ENCODE measurements at regions not wholly inside any gene's neighbourhood (a gene's known extent, or its start where the extent isn't known, plus 50 kb on each side); places are given as distances from the start of the nearest gene placed in this dataset.

- POLR2A ChIA-PET = no interaction called here
- no TSS peak for BruUV-seq (replicated peaks)
- WGBS (ENCODE audit: insufficient coverage, low coverage, missing lambda C conversion rate) = 0% methylated on average over 5 of the region's 5 CpGs
- H3K4me1 ChIP-seq (replicated peaks in 1 of 2; ENCODE audit: control insufficient read depth in 2 of 2, insufficient read depth in 2 of 2, low read length in 2 of 2) = no peaks in the 10 kb centered on the region
- H2AFZ ChIP-seq (ENCODE audit: low read depth, low read length) = no peak overlapping the region
- H3K27ac ChIP-seq (ENCODE audit: extremely low read depth, low read depth, low read length) = no peak overlapping the region
- no peaks in the 10 kb centered on the region for H3K9me3 ChIP-seq (replicated peaks; ENCODE audit: control insufficient read depth, insufficient read depth, low read depth, low read length)
- H3K79me2 ChIP-seq (ENCODE audit: control insufficient read depth, insufficient read depth, low read length) = no peaks in the 10 kb centered on the region
- no peaks in the 10 kb centered on the region for H3K9me1 ChIP-seq (ENCODE audit: control insufficient read depth, insufficient read depth, low read length)
- H3K4me2 ChIP-seq (ENCODE audit: insufficient read depth, low read length) = no peak overlapping the region
- DNase-seq (ENCODE audit: extremely low read depth in 1 of 4, low spot score in 3 of 4) (no peak), ATAC-seq (no peak), FAIRE-seq (no peak)
- TF ChIP-seq CHCHD3 (CRISPR knock-in tag; IDR thresholded peaks at IDR 0.05) (no peak), RFX1 (IDR thresholded peaks at IDR 0.05) (peak; percentile 40; the same call in 1 of the 2 replicates)
- 0 out of 5 replicates have a peak, but pooled peaks cover 0 to 4% of the 10 kb centered on the region in 2 experiments for H3K27me3 ChIP-seq (ENCODE audit: control insufficient read depth in 2 of 2, insufficient read depth in 2 of 2, low read length in 2 of 2)
- intact Hi-C loops (cut with micrococcal nuclease) (no loop called here), in situ Hi-C loops (cut with MboI) (no loop called here)
- H3K9ac ChIP-seq (ENCODE audit: insufficient read depth in 1 of 2, low read depth in 2 of 2, low read length in 2 of 2) = no peak overlapping the region
- H3K36me3 ChIP-seq (ENCODE audit: control insufficient read depth, insufficient read depth, low read length) = no peaks in the 10 kb centered on the region
- no peaks in the 10 kb centered on the region for H4K20me1 ChIP-seq (replicated peaks; ENCODE audit: control insufficient read depth, insufficient read depth, low read length)
- H3K4me3 ChIP-seq = no peak overlapping the region
- CTCF ChIA-PET (ENCODE audit: low intra/inter-chr PET ratio) = no interaction called here
Observed at GRCh38 chr15:96598514-96598913, 268.0 kb downstream of the NR2F2 start.

- DNase-seq (ENCODE audit: extremely low read depth in 1 of 4, low spot score in 3 of 4) (peak in 1 of 4 experiments; percentile 9), FAIRE-seq (no peak), ATAC-seq (no peak)
- ChIA-PET POLR2A (no interaction called here), CTCF (ENCODE audit: low intra/inter-chr PET ratio) (no interaction called here)
- peak; percentile 19; the same call in 1 of the 2 replicates for TF ChIP-seq USF2 (CRISPR knock-in tag; IDR thresholded peaks at IDR 0.05)
- no peak for TF ChIP-seq MCM2 (IDR thresholded peaks at IDR 0.05; ENCODE audit: low read depth)
- BruUV-seq (replicated peaks) = no TSS peak
- Histone ChIP-seq H3K36me3 (ENCODE audit: control insufficient read depth, insufficient read depth, low read length) (no peaks in the 10 kb centered on the region), H3K9me3 (replicated peaks; ENCODE audit: control insufficient read depth, insufficient read depth, low read depth, low read length) (no peaks in the 10 kb centered on the region), H3K4me3 (no peak overlapping the region), H3K27ac (ENCODE audit: extremely low read depth, low read depth, low read length) (no peak overlapping the region), H3K9me1 (ENCODE audit: control insufficient read depth, insufficient read depth, low read length) (no peaks in the 10 kb centered on the region), H3K79me2 (ENCODE audit: control insufficient read depth, insufficient read depth, low read length) (no peaks in the 10 kb centered on the region), H4K20me1 (replicated peaks; ENCODE audit: control insufficient read depth, insufficient read depth, low read length) (no peaks in the 10 kb centered on the region), H2AFZ (ENCODE audit: low read depth, low read length) (no peak overlapping the region), H3K4me1 (replicated peaks in 1 of 2; ENCODE audit: control insufficient read depth in 2 of 2, insufficient read depth in 2 of 2, low read length in 2 of 2) (no peaks in the 10 kb centered on the region), H3K9ac (ENCODE audit: insufficient read depth in 1 of 2, low read depth in 2 of 2, low read length in 2 of 2) (no peak overlapping the region), H3K27me3 (ENCODE audit: control insufficient read depth in 2 of 2, insufficient read depth in 2 of 2, low read length in 2 of 2) (0 out of 5 replicates have a peak, but pooled peaks cover 0 to 4% of the 10 kb centered on the region in 2 experiments), H3K4me2 (ENCODE audit: insufficient read depth, low read length) (no peak overlapping the region)
- in situ Hi-C loops (cut with MboI) (no loop called here), intact Hi-C loops (cut with micrococcal nuclease) (no loop called here)
- 0% methylated on average over 3 of the region's 3 CpGs for WGBS (ENCODE audit: insufficient coverage, low coverage, missing lambda C conversion rate)
Observed at GRCh38 chr15:96599268-96599667, 268.8 kb downstream of the NR2F2 start.

All from K562 (cell line).